Colonic mucosa (tissue), 4 donors: ENCODE measurements at regions not wholly inside any gene's neighbourhood (a gene's known extent, or its start where the extent isn't known, plus 50 kb on each side); places are given as distances from the start of the nearest gene placed in this dataset.
"Not testable (repeated sequence)": the region's sequence is repeated elsewhere in the genome, so short reads cannot be mapped to it uniquely, and the experiment has no call there.

Experiments used
- DNase-seq: peaks from one replicate; pipeline ENCODE4 v3.0.0-alpha.2; 2020
- H3K27ac ChIP-seq: fragments of 200-600 bp; one replicate; pipeline ENCODE4 v1.8.0; 2021
- H3K27me3 ChIP-seq: fragments of 200-600 bp; one replicate; pipeline ENCODE4 v1.8.0; 2021
- H3K36me3 ChIP-seq: fragments of 200-600 bp; one replicate; pipeline ENCODE4 v1.8.0; 2021
- H3K4me1 ChIP-seq: fragments of 200-600 bp; one replicate; pipeline ENCODE4 v1.8.0; 2021; ENCODE audit warnings: mild to moderate bottlenecking
- H3K4me3 ChIP-seq: fragments of 200-600 bp; one replicate; pipeline ENCODE4 v1.8.0; 2021
- H3K9ac ChIP-seq, 2 donors: one replicate each; pipeline ENCODE4 v1.7.0; 2013; ENCODE audit warnings: control low read depth in 2 of 2, low read depth in 2 of 2, low read length in 2 of 2
- H3K9me3 ChIP-seq: fragments of 200-600 bp; one replicate; pipeline ENCODE4 v1.8.0; 2021
- intact Hi-C: fragments of 100-400 bp; cut with DNase I; formaldehyde crosslinking; loops from one replicate; pipeline ENCODE4 v1.14.1; 2022
- TF ChIP-seq, protein P1 (sequence below): fragments of 200-600 bp; IDR thresholded peaks from one replicate; pipeline ENCODE4 v1.8.0; 2022; ENCODE audit warnings: antibody characterized with exemption, mild to moderate bottlenecking
- donor health status: healthy.
- donor health status: DM: no; HTN: no; CAD: no.
- donor health status: DM: no; HTN: no; CAD: no.

DNA sequence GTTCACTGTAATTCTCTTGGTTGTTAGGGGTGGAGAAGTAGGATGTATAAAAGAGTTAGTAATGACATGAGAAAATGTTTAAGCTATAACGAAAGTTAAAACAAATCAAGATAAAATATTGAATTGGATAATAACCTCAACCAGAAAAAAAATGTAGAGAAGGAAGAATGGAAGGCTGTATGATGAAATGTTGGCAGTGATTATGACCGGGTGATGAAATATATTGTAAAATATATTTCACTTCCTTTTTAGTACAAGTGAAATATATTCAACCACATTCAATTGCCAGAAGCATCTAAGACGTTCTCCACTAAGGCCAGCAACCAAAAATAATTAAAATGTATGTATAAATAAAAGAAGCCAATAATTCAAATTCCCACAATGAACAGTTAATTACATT, 309.3 kb upstream of the FGF13 start:
- no peaks in the 10 kb centered on the region for H3K4me1 ChIP-seq
- H3K9ac ChIP-seq, result no peak overlapping the region
- TF ChIP-seq, protein P1, sequence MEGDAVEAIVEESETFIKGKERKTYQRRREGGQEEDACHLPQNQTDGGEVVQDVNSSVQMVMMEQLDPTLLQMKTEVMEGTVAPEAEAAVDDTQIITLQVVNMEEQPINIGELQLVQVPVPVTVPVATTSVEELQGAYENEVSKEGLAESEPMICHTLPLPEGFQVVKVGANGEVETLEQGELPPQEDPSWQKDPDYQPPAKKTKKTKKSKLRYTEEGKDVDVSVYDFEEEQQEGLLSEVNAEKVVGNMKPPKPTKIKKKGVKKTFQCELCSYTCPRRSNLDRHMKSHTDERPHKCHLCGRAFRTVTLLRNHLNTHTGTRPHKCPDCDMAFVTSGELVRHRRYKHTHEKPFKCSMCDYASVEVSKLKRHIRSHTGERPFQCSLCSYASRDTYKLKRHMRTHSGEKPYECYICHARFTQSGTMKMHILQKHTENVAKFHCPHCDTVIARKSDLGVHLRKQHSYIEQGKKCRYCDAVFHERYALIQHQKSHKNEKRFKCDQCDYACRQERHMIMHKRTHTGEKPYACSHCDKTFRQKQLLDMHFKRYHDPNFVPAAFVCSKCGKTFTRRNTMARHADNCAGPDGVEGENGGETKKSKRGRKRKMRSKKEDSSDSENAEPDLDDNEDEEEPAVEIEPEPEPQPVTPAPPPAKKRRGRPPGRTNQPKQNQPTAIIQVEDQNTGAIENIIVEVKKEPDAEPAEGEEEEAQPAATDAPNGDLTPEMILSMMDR, result no peak

DNA sequence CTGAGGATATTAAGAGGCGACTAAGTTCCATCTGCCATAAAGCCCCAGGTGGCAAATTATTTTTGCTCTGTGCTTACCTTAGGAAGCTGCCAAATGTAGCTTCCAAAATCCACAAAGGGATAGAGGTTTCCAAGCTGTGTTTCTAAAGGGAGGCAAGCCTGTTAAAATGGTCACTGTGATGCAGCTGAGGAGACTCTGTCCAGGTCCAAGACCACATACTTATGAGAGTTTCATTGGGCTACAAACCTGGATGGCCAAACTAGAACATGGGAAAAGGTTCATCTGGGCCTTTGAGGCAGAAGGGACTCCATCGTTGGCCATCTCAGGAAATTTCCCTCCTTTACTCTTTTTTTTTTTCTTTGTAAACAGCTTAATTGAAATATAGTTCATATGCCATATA, 306.9 kb upstream of the FGF13 start:
- H3K4me3 ChIP-seq, result no peak overlapping the region
- H3K4me1 ChIP-seq, result no peaks in the 10 kb centered on the region
- DNase-seq, result no peak
- H3K27ac ChIP-seq, result no peak overlapping the region
- no peaks in the 10 kb centered on the region for H3K27me3 ChIP-seq
- intact Hi-C loops, result no loop called here
- TF ChIP-seq, protein P1, result no peak
- H3K36me3 ChIP-seq, result no peaks in the 10 kb centered on the region
- no peaks in the 10 kb centered on the region for H3K9me3 ChIP-seq
- H3K9ac ChIP-seq, result no peak overlapping the region

More for the DNA sequence above, 309.3 kb upstream of the FGF13 start:
- intact Hi-C loops, result no loop called here
- H3K27me3 ChIP-seq, result no peaks in the 10 kb centered on the region
- H3K4me3 ChIP-seq, result no peak overlapping the region
- H3K27ac ChIP-seq, result no peak overlapping the region
- H3K9me3 ChIP-seq, result no peaks in the 10 kb centered on the region
- H3K36me3 ChIP-seq, result no peaks in the 10 kb centered on the region
- no peak for DNase-seq

GRCh38 chrX:139015627-139016026, 304.1 kb upstream of the FGF13 start:
- Histone ChIP-seq H3K9ac (no peak overlapping the region), H3K27me3 (no peaks in the 10 kb centered on the region), H3K9me3 (no peaks in the 10 kb centered on the region), H3K4me1 (no peaks in the 10 kb centered on the region), H3K36me3 (no peaks in the 10 kb centered on the region), H3K27ac (no peak overlapping the region), H3K4me3 (no peak overlapping the region)
- DNase-seq, result no peak
- intact Hi-C loops, result no loop called here
- TF ChIP-seq, protein P1, result no peak

GRCh38 chrX:139008185-139008584, 296.7 kb upstream of the FGF13 start:
- intact Hi-C loops, result no loop called here
- Histone ChIP-seq H3K4me3 (no peak overlapping the region), H3K4me1 (no peaks in the 10 kb centered on the region), H3K27me3 (no peaks in the 10 kb centered on the region), H3K36me3 (no peaks in the 10 kb centered on the region), H3K9ac (no peak overlapping the region), H3K27ac (no peak overlapping the region), H3K9me3 (no peaks in the 10 kb centered on the region)
- DNase-seq, result no peak
- TF ChIP-seq, protein P1, result no peak

- H3K27ac ChIP-seq, DNase-seq, H3K27me3 ChIP-seq, intact Hi-C loops, H3K4me1 ChIP-seq, H3K36me3 ChIP-seq, H3K9ac ChIP-seq, H3K4me3 ChIP-seq, H3K9me3 ChIP-seq: not testable (repeated sequence)
These were observed 292.5 kb upstream of the FGF13 start for GRCh38 chrX:139003856-139004527.

DNA sequence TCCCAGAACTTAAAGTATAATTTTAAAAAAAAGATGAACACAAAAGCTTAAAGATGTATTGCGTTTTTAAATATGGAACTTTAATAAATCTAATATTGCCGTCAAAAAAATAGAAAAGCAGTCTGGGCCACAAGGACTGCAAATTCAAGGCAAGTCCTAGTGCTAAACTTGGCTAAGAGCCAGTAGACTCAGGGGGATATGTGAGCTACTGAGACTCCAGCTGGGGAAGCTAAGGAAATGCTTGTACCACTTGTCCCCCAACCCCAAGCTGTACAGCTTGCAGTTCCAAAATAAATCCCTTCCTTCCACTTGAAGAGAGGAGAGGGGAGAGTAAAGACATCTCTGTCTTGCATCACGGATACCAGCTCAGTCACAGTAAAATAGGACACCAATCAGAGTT, 290.8 kb upstream of the FGF13 start:
- DNase-seq, result no peak
- Histone ChIP-seq H3K36me3 (no peaks in the 10 kb centered on the region), H3K9me3 (no peaks in the 10 kb centered on the region), H3K4me3 (no peak overlapping the region), H3K27me3 (no peaks in the 10 kb centered on the region), H3K4me1 (no peaks in the 10 kb centered on the region), H3K27ac (no peak overlapping the region), H3K9ac (no peak overlapping the region)
- intact Hi-C loops, result no loop called here
- TF ChIP-seq, protein P1, result no peak
